Superior temporal gyrus (tissue), 1 donor: ENCODE measurements at regions not wholly inside any gene's neighbourhood (a gene's known extent, or its start where the extent isn't known, plus 50 kb on each side); places are given as distances from the start of the nearest gene placed in this dataset.
A peak's percentile ranks its signal among the peaks of the same experiment; 100 is the strongest.

Source experiments
- DNase-seq: peaks from one replicate; pipeline ENCODE4 v3.0.0-alpha.2; 2016; ENCODE audit errors: extremely low spot score

- DNase-seq = no peak
These were observed 1083.4 kb upstream of the LRRN3 start for GRCh38 chr7:110007320-110008063.

GRCh38 chr7:110010359-110010758 is 1080.6 kb upstream of the LRRN3 start:
- DNase-seq = no peak

DNA sequence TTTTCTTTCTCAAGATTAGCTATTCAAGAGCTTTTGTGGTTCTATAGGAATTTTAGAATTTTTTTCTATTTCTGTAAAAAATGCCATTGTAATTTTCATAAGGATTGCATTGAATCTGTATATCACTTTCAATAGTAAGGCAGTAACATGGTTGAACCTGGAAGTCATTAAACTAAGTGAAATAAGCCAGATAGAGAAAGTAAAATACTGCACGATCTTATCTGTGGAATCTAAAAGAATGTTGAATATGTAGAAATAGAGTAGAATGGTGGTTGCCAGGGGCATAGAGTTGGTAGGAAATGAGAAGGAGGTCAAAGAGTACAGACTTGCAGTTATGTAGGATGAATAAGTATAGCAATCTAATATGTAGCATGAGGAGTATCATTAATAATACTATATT is 1073.5 kb upstream of the LRRN3 start:
- no peak for DNase-seq

- no peak for DNase-seq
These were observed 1063.5 kb upstream of the LRRN3 start for GRCh38 chr7:110027385-110027784.

GRCh38 chr7:110043519-110043918 is 1047.4 kb upstream of the LRRN3 start:
- no peak for DNase-seq

DNA sequence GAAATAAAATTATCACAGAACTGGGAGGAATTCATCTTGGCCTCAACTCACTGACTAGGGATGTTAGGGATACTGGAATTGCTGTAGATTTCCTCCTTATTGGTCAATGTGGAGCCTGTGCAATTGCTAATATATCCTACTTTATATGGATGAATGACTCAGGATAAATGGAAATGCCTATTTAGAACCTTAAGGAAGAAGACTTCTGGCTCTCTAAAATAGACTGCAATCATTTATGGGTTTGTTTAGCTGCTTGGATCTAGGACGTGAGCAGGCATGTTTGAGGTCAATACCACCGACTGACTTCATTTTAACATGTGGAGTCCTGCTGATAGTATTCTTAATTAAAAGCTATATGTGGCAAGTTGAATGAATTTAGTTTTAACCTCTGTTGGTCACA is 1040.1 kb upstream of the LRRN3 start:
- no peak for DNase-seq

- DNase-seq = no peak
These were observed 1039.6 kb upstream of the LRRN3 start for GRCh38 chr7:110051372-110051771.

DNA sequence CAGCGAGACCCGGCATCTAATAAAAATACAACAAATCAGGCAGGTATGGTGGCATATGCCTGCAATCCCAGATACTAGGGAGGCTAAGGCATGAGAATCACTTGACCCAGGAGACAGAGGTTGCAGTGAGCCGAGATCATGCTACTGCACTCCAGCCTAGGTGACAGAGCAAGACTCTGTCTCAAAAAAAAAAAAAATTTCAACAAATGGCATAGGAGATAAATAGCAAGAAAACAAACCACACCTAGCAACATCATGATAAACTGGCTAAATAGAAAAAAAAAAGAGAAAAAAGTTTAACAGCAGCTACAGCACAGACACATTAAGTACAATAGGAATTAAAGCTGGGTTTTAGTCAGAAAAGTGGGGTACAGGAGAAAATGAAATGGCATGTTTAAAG is 1034.6 kb upstream of the LRRN3 start:
- DNase-seq = no peak

DNA sequence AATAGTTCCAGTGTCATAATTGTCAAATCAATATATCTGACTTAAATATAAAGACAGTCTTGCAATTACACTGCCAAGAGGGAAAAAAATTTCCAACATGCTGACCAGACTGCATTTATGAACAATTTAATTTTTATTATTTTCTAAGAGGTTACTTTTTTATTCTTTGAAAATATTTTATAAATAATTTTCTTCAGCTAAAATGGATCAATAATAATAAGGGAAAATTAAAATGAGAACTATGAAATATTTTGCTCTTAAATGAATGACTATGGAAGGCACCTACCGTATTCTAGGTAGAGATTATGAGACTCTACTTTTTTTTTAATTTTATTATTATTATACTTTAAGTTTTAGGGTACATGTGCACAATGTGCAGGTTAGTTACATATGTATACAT is 1032.5 kb upstream of the LRRN3 start:
- DNase-seq = no peak

GRCh38 chr7:110061387-110061786 is 1029.5 kb upstream of the LRRN3 start:
- no peak for DNase-seq

DNA sequence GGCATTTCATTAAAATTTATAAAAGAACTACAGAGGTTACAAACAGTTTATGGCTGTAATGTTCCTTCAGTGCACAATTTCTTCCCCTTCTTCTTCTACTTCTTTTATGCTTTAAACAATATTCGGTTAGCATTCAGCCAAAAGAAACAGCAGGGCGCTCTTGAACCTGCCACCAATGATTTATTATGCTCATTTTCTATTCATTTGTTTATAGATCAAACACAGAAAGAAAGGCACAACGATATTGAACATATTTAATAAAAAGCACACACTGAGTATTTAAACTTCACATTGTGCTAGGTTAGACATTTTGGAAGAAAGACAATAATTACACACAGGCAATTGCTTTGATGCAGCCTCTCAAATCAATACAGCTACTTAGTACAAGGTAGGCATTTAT is 1025.8 kb upstream of the LRRN3 start:
- DNase-seq = no peak

DNA sequence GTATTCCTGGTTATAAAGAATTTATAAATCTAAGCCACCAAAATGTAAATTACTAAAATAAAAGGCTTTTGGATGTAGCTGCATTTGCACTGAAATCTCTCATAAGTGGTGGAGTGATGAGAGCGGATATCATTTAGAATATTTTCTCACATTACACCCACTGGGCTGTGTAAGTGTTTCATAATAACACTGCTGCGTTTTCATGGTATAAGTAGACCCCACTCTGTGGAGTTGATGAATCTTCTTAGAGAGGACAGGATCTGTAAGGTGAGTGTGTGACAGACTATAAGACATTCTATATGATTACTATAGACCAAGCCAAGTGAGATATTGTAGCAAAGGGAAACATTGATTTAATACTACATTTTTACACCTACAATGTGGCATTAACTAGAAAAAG is 1024.1 kb upstream of the LRRN3 start:
- DNase-seq = no peak

GRCh38 chr7:110071192-110071591 is 1019.7 kb upstream of the LRRN3 start:
- no peak for DNase-seq

GRCh38 chr7:110075450-110075849 is 1015.5 kb upstream of the LRRN3 start:
- no peak for DNase-seq

DNA sequence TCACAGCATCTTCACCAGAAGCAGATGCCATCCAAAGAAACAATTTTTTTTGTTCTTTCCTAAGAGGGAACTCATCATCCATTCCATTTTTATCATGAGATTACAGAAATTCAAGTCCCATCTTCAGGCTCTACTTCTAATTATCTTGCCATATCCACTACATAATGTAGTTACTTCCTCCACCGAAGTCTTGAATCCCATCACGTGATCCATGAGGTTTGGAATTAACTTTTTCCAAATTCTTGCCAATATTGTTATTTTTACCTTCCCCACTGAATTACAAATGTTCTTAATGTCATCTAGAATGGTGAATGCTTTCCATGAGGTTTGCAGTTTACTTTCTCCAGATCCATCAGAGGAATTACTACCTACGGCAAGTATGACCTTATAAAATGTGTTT is 1014.7 kb upstream of the LRRN3 start:
- DNase-seq = no peak

DNA sequence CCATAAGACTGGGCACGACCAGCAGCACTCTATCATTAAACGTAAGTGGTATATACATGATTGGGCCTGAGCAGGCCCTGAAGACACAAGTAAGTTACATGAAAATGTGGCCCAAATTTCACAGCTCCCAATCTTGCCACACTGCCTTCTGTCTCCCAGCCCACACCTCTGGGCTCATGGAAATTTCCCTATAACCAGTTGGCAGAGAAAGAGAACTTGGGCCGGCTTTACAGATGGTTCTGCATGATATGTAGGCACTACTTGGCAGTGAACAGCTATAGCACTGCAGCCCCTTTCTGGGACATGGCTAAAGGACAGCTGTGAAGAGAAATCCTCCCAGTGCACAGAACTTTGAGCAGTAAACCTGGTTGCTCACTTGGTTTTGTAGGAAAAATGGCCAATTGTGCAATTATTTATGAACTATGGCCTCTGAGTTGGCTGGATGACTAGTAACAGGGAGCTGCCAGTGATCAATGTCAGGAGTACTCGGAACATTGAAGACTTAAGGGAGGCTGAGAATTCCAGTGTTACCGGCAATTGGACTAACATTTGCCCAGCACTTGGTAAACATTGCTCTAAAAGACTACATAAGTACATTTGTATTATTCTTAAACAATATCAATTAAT is 1006.6 kb upstream of the LRRN3 start:
- DNase-seq = peak; percentile 63

DNA sequence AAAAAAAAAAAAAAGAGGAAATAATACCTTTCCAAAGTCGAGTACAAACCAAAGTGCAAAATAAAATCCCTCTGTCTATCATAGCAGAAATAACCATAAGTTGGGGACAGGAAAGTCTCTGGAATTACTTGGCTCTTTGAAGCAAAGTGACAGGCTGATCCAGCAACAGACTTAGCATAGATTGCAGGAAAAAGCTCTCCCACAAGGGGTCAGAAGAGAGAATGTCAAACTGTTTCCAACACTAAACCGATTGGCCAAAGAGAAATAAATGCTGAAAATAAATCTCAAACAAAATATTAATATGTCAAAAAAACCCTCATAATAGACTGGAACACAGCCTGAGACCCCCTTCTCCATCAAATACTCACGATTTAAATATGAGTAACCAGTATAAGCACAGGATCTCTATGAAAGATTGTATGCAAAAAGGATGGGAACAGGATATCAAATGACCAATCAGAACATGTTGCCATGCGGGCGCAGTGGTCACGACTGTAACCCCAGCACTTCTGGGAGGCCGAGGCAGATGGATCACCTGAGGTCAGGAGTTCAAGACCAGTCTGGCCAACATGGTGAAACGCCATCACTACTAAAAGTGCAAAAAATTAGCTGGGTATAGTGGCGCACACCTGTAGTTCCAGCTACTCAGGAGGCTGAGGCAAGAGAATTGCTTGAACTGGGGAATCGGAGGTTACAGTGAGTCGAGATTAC is 1000.7 kb upstream of the LRRN3 start:
- DNase-seq = no peak

DNA sequence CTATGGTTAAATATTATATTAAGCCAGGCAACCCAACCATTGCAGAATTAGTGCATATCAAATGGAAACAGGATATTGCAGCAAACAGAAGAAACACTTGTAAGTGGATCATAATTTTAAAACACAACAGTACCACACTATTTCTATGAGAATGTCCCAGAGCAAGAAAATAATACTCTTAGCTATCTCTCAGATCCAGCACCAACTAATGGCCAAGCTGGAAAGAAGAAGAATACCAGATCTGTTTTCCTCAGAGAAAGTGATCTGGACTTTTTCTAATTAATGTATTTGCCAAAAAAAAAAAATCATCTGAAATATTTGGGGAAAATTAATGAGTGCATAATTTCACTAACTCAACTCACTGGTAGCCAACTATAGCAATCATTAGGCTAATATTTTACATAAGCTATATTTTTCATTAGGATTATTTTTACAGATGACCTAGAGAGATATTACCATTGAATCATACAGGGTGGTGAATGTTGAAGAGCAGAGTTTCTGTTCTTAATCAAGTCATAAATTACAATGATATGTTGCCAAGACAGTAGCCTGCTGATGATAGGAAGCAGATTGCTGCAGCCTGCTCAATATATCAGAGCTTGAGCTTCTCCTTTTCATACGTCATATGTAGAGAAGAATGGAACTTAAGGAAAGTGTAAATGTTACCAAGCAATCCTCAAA is 995.4 kb upstream of the LRRN3 start:
- no peak for DNase-seq

GRCh38 chr7:110104243-110104642 is 986.7 kb upstream of the LRRN3 start:
- no peak for DNase-seq

- DNase-seq = no peak
These were observed 985.6 kb upstream of the LRRN3 start for GRCh38 chr7:110105307-110105706.

- DNase-seq = no peak
These were observed 985.1 kb upstream of the LRRN3 start for GRCh38 chr7:110105840-110106239.

DNA sequence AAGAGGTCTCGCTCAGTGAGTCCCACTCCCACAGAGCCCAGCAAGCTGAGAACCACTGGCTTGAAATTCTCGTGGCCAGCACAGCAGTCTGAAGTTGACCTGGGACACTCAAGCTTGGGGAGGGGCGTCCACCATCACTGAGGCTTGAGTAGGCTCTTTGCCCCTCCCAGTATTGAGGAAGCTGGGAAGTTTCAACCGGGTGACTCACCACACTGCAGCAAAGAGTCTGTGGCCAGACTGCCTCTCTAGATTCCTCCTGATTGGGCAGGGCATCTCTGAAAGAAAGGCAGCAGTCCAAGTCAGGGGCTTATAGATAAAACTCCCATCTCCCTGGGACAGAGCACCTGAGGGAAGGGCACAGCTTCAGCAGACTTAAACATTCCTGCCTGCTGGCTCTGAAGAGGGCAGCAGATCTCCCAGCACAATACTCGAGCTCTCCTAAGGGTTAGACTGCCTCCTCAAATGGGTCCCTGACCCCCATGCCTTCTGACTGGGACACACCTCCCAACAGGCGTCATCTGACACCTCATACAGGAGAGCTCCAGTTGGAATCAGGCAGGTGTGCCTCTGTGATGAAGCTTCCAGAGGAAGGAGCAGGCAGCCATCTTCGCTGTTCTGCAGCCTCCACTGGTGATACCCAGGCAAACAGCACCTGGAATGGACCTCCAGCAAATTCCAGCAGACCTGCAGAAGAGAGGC is 970.9 kb upstream of the LRRN3 start:
- no peak for DNase-seq
